ENCODE measurements at regions not wholly inside any gene's neighbourhood (a gene's known extent, or its start where the extent isn't known, plus 50 kb on each side); places are given as distances from the start of the nearest gene placed in this dataset.

DNA sequence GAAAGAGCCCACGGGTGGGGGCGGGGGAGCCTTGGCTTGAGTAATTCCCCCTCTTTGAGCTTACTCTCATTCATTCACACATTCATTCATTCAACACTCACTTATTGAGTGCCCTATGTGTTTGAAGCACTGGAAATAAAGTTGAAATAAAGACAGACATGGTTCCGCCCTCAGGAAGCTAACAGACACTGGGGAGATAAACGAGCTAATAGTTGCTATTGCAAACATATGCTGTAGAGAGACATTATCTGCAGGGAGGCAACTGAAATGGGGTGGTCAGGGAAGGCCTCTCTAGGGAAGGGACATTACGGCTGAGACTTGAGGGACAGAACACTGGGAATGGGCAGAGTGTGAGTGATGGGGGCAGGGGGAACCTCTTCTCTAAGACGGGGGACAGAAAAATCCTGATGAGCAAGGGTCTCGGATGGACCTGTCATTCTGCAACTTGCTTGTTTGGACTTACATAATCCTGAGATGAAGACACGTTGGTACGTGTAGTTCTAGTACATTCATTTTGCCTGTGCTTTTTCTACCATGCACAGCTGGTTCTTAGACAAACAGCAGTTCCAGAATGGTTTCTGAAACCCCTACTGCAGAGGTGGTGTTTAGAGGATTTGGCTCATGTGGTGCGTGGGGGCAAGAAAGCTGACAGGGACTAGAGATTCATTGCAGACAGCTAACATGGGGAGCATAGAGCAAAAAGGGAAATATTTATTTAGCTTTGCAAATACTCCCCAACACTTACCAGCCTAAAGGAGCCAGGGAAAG is 71.1 kb upstream of the BLCAP start:
- no peak for DNase-seq (ENCODE audit: low read depth in 1 of 2, low spot score in 1 of 2)

DNA sequence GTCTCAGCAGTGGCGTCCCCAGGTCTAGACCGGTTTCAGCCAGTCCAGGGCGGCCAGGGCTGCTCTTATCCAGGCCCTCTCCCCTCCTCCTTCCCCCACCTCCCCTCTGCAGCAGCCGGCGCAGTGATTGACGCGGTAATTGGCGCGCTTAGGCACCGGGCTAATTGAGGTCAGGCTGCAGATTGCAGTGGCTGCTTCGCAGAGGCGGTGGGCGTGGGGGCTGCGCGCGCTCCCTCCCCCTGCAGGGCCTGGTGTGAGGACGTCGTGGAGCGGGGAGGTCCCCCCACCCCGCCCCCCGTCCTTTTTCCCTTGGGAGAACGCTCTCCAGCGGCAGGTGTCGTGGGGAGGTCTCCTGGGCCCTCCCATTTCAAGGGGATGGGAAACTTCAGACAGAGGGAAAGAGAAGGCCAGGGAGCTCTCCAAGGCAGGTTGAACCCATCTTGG is 70.4 kb upstream of the BLCAP start:
- no peak for DNase-seq (ENCODE audit: low read depth in 1 of 2, low spot score in 1 of 2)

DNA sequence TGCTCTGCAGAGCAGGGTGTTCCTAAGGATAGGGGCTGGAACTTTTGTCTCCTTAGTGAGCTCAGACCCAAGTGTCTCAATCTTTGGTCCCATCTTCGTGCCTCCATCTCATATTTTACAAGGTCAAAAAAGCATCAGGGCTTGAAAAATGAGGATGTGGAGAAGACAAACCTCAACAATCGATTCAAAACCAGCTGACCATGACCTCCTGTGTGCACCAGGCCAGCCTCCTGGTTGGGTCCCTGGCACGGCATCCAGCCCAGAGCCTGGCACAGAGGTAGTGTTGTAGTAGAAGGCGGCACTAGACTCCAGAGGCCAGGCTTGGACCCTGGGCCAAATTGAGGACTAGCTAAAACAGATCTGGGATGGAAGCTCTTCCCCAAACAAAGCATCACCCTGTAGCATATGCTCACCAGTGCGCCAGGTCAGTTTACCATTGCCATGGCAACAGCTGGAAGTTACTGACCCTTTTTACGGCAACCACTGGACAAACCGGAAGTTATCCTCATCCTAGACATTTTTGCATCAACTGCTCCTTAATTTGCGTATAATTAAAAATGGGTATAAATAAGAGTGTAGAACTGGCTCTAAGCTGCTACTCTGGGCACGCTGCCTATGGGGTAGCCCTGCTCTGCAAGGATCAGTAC is 69.3 kb upstream of the BLCAP start:
- DNase-seq (ENCODE audit: low read depth in 1 of 2, low spot score in 1 of 2) = no peak

DNA sequence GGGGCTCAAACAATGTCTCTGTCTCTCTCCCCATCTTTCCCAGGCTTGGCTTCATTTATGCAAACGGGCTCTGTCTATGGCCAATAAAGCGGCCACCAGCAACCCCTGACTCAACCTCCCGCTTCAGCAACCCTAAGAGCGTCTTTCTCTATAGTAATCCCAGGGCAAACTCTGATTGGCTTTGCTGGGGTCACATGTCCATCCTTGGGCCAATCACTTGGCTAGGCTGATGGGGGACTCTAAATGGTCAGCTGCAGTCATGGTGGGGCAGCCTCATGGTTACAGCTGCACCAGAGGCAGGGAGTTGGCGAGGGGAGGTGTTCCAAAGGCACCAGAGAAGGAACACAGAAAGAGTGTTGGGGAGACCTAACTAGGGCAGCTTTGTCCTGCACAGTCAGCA is 68.5 kb upstream of the BLCAP start:
- DNase-seq (ENCODE audit: low read depth in 1 of 2, low spot score in 1 of 2) = no peak

DNA sequence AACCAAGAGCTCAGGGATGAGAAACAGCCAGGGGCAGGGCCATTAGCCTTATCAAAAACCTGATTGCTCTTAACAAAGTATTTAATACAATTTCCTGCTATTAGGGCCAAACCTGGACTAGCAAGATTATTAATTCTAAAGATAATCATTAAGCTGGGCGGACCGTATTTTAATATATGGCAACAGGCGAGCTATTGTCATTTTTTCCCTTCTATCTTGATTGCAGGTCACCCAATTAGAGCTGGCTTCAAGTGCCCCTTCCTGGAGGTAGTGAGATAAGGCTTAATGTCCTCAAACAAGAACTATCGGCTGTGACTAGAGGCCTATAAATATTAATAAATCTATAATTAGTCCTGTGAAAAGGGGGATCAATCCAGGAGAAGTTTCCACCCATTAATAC is 66.0 kb upstream of the BLCAP start:
- no peak for DNase-seq (ENCODE audit: low read depth in 1 of 2, low spot score in 1 of 2)

DNA sequence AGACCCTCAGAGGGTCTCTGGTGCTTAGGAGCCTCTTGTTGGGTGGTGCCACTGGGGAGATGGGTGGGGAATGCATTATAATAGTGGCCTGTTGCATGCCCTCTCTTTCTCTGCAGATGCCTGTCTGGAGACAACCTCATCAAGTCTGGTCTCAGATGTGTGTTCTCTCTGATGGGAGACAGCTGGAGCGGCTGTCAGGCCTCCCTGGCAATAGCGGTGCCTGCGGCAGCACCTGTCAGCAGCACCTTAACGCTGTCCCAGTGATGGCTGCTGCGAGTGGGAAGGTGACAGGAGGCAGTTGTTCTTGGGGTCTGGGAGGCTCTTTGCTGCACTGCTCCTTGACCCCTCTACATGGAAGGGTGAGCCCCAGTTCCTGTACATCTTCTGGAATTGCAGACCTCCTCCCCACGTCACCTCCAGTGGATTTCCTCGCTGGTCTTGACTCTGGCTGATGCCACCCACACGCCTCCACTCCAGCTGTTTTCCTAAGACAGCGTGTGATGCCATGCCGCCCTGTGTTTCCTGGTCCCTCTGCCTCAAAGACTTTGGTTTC is 63.3 kb upstream of the BLCAP start:
- DNase-seq (ENCODE audit: low read depth in 1 of 2, low spot score in 1 of 2) = no peak

DNA sequence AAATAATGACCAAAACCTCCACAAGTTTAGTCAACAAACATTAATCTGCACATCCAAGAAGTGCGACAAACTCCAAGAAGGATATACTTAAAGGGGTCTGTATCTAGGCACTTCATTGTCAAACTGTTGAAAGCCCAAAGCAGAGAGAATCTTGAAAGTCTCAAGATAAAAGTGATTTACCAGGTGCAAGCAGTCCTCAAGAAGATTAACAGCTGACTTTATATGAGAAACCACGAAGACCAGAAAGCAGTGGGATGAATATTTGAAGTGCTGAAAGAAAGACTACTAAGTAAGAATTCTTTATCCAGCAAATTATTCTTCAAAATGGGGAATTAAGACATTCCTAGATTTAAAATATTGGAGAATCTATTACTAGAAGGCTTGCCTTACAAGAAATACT is 58.4 kb upstream of the BLCAP start:
- no peak for DNase-seq (ENCODE audit: low read depth in 1 of 2, low spot score in 1 of 2)

DNA sequence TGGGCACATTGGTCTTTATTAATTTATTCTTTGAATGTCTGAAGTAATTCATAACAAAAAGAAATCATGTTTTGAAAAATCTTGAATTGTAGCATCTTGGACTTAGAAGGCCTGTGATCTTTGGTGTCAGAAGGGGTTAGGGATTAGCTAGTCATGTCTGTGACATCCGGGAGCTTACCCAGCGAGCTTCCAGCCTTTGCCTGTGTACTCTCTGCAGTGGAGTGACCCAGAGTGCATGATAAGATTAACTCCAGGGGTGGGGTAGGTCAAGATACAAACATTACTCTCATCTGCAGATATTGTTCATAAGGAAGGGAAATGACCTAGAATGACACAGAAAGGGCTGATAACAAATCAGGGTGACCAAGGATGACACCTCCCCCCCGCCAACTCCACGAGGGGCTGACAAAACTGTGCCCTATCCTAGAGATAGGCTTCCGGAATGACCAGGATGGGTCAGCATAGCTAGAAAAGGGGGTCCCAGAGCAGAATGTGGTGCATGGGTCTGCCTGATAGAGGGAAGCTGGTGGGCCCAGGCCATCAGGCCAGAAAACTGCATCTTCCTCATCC is 56.6 kb upstream of the BLCAP start:
- DNase-seq (ENCODE audit: low read depth in 1 of 2, low spot score in 1 of 2) = no peak

DNA sequence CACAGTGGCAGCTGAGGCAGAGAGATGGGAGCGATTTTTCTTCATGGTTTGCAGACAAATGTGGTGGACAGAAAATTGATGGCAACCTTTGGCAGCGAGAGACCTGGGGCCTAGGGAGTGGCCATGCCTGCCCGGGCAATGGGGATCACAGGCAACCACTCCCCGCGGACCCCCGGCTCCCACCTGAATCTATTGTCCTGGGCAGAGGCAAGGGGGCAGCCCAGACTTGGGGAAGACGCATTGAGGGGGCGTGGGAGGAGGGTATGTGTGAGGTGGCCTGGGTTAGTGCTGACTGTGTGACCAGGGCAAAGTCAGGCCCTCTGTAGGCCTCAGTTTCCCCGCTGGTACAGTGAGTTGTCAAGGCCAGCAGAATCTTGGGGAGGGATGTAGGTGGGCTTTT is 53.6 kb upstream of the BLCAP start:
- no peak for DNase-seq (ENCODE audit: low read depth in 1 of 2, low spot score in 1 of 2)

DNA sequence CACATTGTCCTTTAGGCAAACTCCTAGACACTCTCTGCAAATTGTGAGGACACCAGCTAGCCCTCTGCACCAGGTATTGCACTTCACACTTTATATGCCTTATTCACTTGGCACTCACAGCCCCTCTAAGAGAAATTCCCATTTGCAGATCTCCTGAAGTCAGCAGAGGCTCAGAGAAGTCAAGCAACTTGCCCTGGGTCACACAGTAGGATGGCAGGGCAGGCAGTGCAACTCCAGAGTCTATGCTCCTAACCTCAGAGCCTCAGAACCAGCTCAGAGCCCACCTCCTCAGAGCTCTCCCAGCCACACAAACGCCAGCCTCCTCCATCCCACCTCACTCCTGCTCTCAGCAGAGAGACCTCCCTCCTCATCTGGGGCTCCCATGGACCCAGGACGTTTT is 52.4 kb upstream of the BLCAP start:
- DNase-seq (ENCODE audit: low read depth in 1 of 2, low spot score in 1 of 2) = no peak

DNA sequence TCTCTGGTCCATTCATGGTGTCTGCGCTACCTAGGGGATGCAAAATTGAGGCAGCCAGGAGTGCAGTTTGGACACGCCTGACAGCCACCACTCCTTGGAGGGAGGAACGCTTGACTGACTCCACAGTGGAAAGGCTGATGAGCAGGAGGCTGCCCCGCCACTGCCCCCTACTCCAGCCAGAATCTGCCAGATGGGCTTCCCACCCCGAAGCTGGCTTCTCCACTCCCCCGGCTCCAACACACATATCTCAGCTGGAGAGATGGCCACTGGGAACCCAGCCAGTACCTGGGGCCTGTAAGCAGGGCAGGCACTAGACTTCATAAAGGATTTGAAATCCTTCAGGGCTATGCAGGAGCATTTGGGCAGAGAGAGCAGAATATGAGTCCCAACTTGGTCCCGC is 51.4 kb upstream of the BLCAP start:
- DNase-seq (ENCODE audit: low read depth in 1 of 2, low spot score in 1 of 2) = no peak

DNA sequence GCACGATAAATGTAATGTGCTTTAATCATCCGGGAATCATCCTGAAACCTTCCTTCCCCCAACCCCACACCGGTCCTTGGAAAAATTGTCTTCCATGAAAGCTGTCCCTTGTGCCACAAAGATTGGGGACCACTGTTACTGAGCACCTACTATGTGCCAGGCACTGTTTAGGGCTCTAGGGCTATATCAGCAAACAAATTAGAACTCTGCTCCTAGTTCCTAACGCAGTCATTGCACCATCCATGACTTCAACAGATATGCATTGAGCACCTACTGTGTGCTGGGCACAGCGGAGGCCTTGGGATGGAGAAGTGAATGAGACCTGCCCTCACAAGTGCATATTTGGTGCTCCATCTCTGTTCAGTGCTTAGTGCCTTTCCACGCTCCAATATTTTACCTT is 50.3 kb upstream of the BLCAP start:
- no peak for DNase-seq (ENCODE audit: low read depth in 1 of 2, low spot score in 1 of 2)

Data from activated T-helper 1 cell treated with anti-CD3 and anti-CD28 coated beads, Interleukin-2, amount 50 U/mL, for 16 hours (primary cell).